Breast epithelium (tissue), 4 donors: ENCODE measurements at regions not wholly inside any gene's neighbourhood (a gene's known extent, or its start where the extent isn't known, plus 50 kb on each side); places are given as distances from the start of the nearest gene placed in this dataset.
"Not testable (repeated sequence)": the region's sequence is repeated elsewhere in the genome, so short reads cannot be mapped to it uniquely, and the experiment has no call there.

Source experiments
- DNase-seq, 2 donors: peaks; one replicate each; pipeline ENCODE4 v3.0.0-alpha.2; 2019; ENCODE audit warnings: low spot score in 2 of 2
- H3K27ac ChIP-seq, 2 donors: fragments of 200-600 bp; sonication (generic) in 1 of 2; one replicate each; pipeline ENCODE4 v1.5.1; 2016 to 2019; ENCODE audit warnings: mild to moderate bottlenecking in 1 of 2
- H3K27me3 ChIP-seq, 2 donors: fragments of 200-600 bp; sonication (generic) in 1 of 2; one replicate each; pipeline versions ENCODE4 v1.5.1 to v1.6.0; 2017 to 2019; ENCODE audit warnings: control low read depth in 1 of 2, mild to moderate bottlenecking in 1 of 2
- H3K36me3 ChIP-seq: fragments of 200-600 bp; one replicate; pipeline ENCODE4 v1.5.1; 2019
- H3K4me1 ChIP-seq, 2 donors: fragments of 200-600 bp; sonication (generic); one replicate each; pipeline ENCODE4 v1.5.1; 2016 to 2019; ENCODE audit warnings: control low read depth in 1 of 2
- H3K4me3 ChIP-seq, 3 donors: fragments of 200-600 bp; sonication (generic); 1 replicate in 2 of 3; 2 replicates in 1 of 3; pipeline ENCODE4 v1.5.1; 2016 to 2019; ENCODE audit warnings: mild to moderate bottlenecking in 3 of 3, moderate library complexity in 2 of 3
- H3K9me3 ChIP-seq, 2 donors: fragments of 200-600 bp; sonication (generic) in 1 of 2; one replicate each; pipeline ENCODE4 v1.5.1; 2016 to 2019; ENCODE audit warnings: control low read depth in 1 of 2
- POLR2A ChIP-seq: fragments of 450-650 bp; IDR thresholded peaks from one replicate; pipeline ENCODE4 v1.6.1; 2016; ENCODE audit warnings: antibody characterized with exemption, mild to moderate bottlenecking, moderate library complexity
- POLR2AphosphoS5 ChIP-seq, 3 donors: sonication (generic); formaldehyde crosslinking; IDR thresholded peaks; one replicate each; pipeline ENCODE4 v1.6.1; 2017; ENCODE audit warnings: antibody characterized with exemption in 3 of 3
- intact Hi-C: fragments of 100-400 bp; cut with DNase I; formaldehyde crosslinking; loops from one replicate; pipeline ENCODE4 v1.15.1; 2023; ENCODE audit warnings: low total_unique reads
- TF ChIP-seq, protein P1 (sequence below), 3 donors: fragments of 450-650 bp; IDR thresholded peaks; one replicate each; pipeline ENCODE4 v1.5.1; 2016 to 2017; ENCODE audit warnings: antibody characterized with exemption in 3 of 3, mild to moderate bottlenecking in 3 of 3, moderate library complexity in 3 of 3

- Histone ChIP-seq H3K4me1 (no peaks in the 10 kb centered on the region), H3K27ac (no peak overlapping the region), H3K9me3 (no peaks in the 10 kb centered on the region), H3K36me3 (no peaks in the 10 kb centered on the region), H3K27me3 (no peaks in the 10 kb centered on the region), H3K4me3 (no peak overlapping the region)
- no peak for DNase-seq
- TF ChIP-seq, protein P1, sequence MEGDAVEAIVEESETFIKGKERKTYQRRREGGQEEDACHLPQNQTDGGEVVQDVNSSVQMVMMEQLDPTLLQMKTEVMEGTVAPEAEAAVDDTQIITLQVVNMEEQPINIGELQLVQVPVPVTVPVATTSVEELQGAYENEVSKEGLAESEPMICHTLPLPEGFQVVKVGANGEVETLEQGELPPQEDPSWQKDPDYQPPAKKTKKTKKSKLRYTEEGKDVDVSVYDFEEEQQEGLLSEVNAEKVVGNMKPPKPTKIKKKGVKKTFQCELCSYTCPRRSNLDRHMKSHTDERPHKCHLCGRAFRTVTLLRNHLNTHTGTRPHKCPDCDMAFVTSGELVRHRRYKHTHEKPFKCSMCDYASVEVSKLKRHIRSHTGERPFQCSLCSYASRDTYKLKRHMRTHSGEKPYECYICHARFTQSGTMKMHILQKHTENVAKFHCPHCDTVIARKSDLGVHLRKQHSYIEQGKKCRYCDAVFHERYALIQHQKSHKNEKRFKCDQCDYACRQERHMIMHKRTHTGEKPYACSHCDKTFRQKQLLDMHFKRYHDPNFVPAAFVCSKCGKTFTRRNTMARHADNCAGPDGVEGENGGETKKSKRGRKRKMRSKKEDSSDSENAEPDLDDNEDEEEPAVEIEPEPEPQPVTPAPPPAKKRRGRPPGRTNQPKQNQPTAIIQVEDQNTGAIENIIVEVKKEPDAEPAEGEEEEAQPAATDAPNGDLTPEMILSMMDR (IDR thresholded peaks at IDR 0.05): no peak
- TF ChIP-seq POLR2AphosphoS5 (IDR thresholded peaks at IDR 0.05) (no peak), POLR2A (no peak)
- intact Hi-C loops: no loop called here
Measured at GRCh38 chr13:61563645-61564044, 148.0 kb upstream of the PCDH20 start.

DNA sequence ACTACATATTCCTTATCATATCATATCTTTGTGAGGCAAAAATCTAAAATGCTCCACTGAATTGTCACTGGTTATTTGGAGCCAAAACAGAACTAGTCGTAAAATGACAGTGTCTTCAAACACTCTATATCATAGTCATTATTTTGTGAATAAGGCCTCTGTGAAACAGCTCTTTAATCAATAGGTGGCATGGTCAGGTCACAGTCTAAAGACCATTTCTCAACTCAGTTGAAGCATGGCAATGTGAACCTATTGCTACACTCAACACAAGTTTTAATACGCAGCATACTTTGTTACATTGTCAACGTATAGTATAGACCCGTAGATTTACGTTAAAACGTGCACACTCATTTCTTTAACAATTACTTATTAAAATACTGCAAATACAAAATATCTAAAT lies 131.3 kb upstream of the PCDH20 start:
- TF ChIP-seq POLR2AphosphoS5 (IDR thresholded peaks at IDR 0.05) (no peak), POLR2A (no peak)
- TF ChIP-seq, protein P1 (IDR thresholded peaks at IDR 0.05): no peak
- DNase-seq: no peak
- no peaks in the 10 kb centered on the region for H3K9me3 ChIP-seq
- intact Hi-C loops: no loop called here
- no peaks in the 10 kb centered on the region for H3K4me1 ChIP-seq
- H3K36me3 ChIP-seq: no peaks in the 10 kb centered on the region
- no peak overlapping the region for H3K4me3 ChIP-seq
- no peak overlapping the region for H3K27ac ChIP-seq
- no peaks in the 10 kb centered on the region for H3K27me3 ChIP-seq

GRCh38 chr13:61546413-61546812 lies 130.8 kb upstream of the PCDH20 start:
- DNase-seq: no peak
- Histone ChIP-seq H3K4me3 (no peak overlapping the region), H3K36me3 (no peaks in the 10 kb centered on the region), H3K27me3 (no peaks in the 10 kb centered on the region), H3K27ac (no peak overlapping the region), H3K4me1 (no peaks in the 10 kb centered on the region), H3K9me3 (no peaks in the 10 kb centered on the region)
- TF ChIP-seq, protein P1 (IDR thresholded peaks at IDR 0.05): no peak
- TF ChIP-seq POLR2AphosphoS5 (IDR thresholded peaks at IDR 0.05) (no peak), POLR2A (no peak)
- intact Hi-C loops: no loop called here

GRCh38 chr13:61536433-61536832 lies 120.8 kb upstream of the PCDH20 start:
- TF ChIP-seq POLR2A: no peak
- TF ChIP-seq POLR2AphosphoS5 (IDR thresholded peaks at IDR 0.05): no peak
- TF ChIP-seq, protein P1 (IDR thresholded peaks at IDR 0.05): no peak
- no peaks in the 10 kb centered on the region for H3K36me3 ChIP-seq
- H3K4me1 ChIP-seq: no peaks in the 10 kb centered on the region
- no peak overlapping the region for H3K27ac ChIP-seq
- DNase-seq: no peak
- H3K4me3 ChIP-seq: no peak overlapping the region
- intact Hi-C loops: no loop called here
- H3K27me3 ChIP-seq: no peaks in the 10 kb centered on the region
- H3K9me3 ChIP-seq: no peaks in the 10 kb centered on the region

GRCh38 chr13:61531383-61532065 lies 115.9 kb upstream of the PCDH20 start:
- intact Hi-C loops: no loop called here
- DNase-seq: no peak

DNA sequence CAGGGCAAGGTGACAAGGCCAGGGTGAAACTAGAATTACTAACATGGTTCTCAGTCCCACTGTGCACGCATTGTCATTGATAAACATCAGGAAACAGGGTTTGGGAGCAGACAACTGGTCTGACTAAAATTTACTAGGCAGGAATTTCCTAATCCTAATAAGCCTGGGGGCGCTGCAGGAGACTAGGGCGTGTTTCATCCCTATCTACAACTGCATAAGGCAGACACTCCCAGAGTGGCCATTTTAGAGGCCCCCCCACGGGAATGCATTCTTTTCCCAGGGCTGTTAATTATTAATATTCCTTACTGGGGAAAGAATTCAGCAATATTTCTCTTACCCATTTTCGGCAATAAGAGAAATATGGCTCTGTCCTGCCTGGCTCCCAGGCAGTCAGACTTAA lies 103.6 kb upstream of the PCDH20 start:
- H3K4me1 ChIP-seq, H3K4me3 ChIP-seq, H3K9me3 ChIP-seq, H3K27ac ChIP-seq, DNase-seq, H3K27me3 ChIP-seq, H3K36me3 ChIP-seq, intact Hi-C loops: not testable (repeated sequence)

More at GRCh38 chr13:61531383-61532065, 115.9 kb upstream of the PCDH20 start:
- Histone ChIP-seq H3K4me1 (no peaks in the 10 kb centered on the region), H3K27me3 (no peaks in the 10 kb centered on the region), H3K27ac (no peak overlapping the region), H3K36me3 (no peaks in the 10 kb centered on the region), H3K9me3 (no peaks in the 10 kb centered on the region), H3K4me3 (no peak overlapping the region)
- TF ChIP-seq, protein P1 (IDR thresholded peaks at IDR 0.05): no peak
- TF ChIP-seq POLR2A (no peak), POLR2AphosphoS5 (IDR thresholded peaks at IDR 0.05) (no peak)
